ENCODE measurements at regions not wholly inside any gene's neighbourhood (a gene's known extent, or its start where the extent isn't known, plus 50 kb on each side); places are given as distances from the start of the nearest gene placed in this dataset.

- no peak overlapping the region for H3K4me3 ChIP-seq
Measured at GRCh38 chr17:63156986-63157385, 191.0 kb downstream of the TANC2 start.

GRCh38 chr17:63162406-63163157 lies 196.5 kb downstream of the TANC2 start:
- Histone ChIP-seq H3K9me3 (no peaks in the 10 kb centered on the region), H3K27ac (no peak overlapping the region), H3K27me3 (no peaks in the 10 kb centered on the region), H3K36me3 (no peaks in the 10 kb centered on the region), H3K4me1 (no peaks in the 10 kb centered on the region), H3K4me3 (no peak overlapping the region)
- DNase-seq, result no peak
- intact Hi-C loops (cut with DNase I), result no loop called here
- no peak for ATAC-seq
- no peak for TF ChIP-seq CTCF (IDR thresholded peaks at IDR 0.05)

More at GRCh38 chr17:63156986-63157385, 191.0 kb downstream of the TANC2 start:
- intact Hi-C loops (cut with DNase I), result no loop called here
- no peak overlapping the region for H3K27ac ChIP-seq
- TF ChIP-seq CTCF (IDR thresholded peaks at IDR 0.05), result no peak
- DNase-seq (no peak), ATAC-seq (no peak)
- no peaks in the 10 kb centered on the region for H3K9me3 ChIP-seq
- no peaks in the 10 kb centered on the region for H3K36me3 ChIP-seq
- H3K4me1 ChIP-seq, result peaks cover 0 to 5% of the 10 kb centered on the region in 2 donors
- no peaks in the 10 kb centered on the region for H3K27me3 ChIP-seq

- no peaks in the 10 kb centered on the region for H3K4me1 ChIP-seq
Measured at GRCh38 chr17:63163158-63163520, 197.1 kb downstream of the TANC2 start.

GRCh38 chr17:63165400-63165799 lies 199.4 kb downstream of the TANC2 start:
- Histone ChIP-seq H3K4me3 (no peak overlapping the region), H3K27me3 (no peaks in the 10 kb centered on the region), H3K27ac (no peak overlapping the region), H3K36me3 (no peaks in the 10 kb centered on the region), H3K9me3 (no peaks in the 10 kb centered on the region), H3K4me1 (no peaks in the 10 kb centered on the region)
- ATAC-seq (no peak), DNase-seq (no peak)
- intact Hi-C loops (cut with DNase I), result no loop called here
- no peak for TF ChIP-seq CTCF (IDR thresholded peaks at IDR 0.05)

More at GRCh38 chr17:63163158-63163520, 197.1 kb downstream of the TANC2 start:
- no peaks in the 10 kb centered on the region for H3K27me3 ChIP-seq
- no peak for ATAC-seq
- H3K9me3 ChIP-seq, result no peaks in the 10 kb centered on the region
- no peak for DNase-seq
- H3K4me3 ChIP-seq, result no peak overlapping the region
- no peak overlapping the region for H3K27ac ChIP-seq
- intact Hi-C loops (cut with DNase I), result no loop called here
- no peaks in the 10 kb centered on the region for H3K36me3 ChIP-seq
- no peak for TF ChIP-seq CTCF (IDR thresholded peaks at IDR 0.05)

GRCh38 chr17:63170795-63171194 lies 204.8 kb downstream of the TANC2 start:
- Histone ChIP-seq H3K4me3 (no peak overlapping the region), H3K27me3 (no peaks in the 10 kb centered on the region), H3K4me1 (no peaks in the 10 kb centered on the region), H3K36me3 (no peaks in the 10 kb centered on the region), H3K27ac (no peak overlapping the region), H3K9me3 (peaks cover 0 to 5% of the 10 kb centered on the region in 2 donors)
- ATAC-seq (no peak), DNase-seq (no peak)
- intact Hi-C loops (cut with DNase I), result no loop called here
- TF ChIP-seq CTCF (IDR thresholded peaks at IDR 0.05), result no peak

All from left lung (tissue), 4 donors.